Effector memory CD4-positive, alpha-beta T cell (primary cell): ENCODE measurements at regions not wholly inside any gene's neighbourhood (a gene's known extent, or its start where the extent isn't known, plus 50 kb on each side); places are given as distances from the start of the nearest gene placed in this dataset.
"Not testable (repeated sequence)": the region's sequence is repeated elsewhere in the genome, so short reads cannot be mapped to it uniquely, and the experiment has no call there.

Experiments
- DNase-seq, 3 donors: peaks; one replicate each; pipeline ENCODE4 v3.0.0-alpha.2; 2020
- H3K27ac ChIP-seq: 2 replicates; pipeline ENCODE4 v1.7.0; 2013; ENCODE audit warnings: mild to moderate bottlenecking, low read length, moderate library complexity; ENCODE audit not compliant: insufficient read depth, poor library complexity, severe bottlenecking
- H3K27me3 ChIP-seq: replicated peaks from 2 replicates; pipeline ENCODE4 v1.7.0; 2013; ENCODE audit warnings: mild to moderate bottlenecking, low read length; ENCODE audit not compliant: insufficient read depth, control insufficient read depth, poor library complexity, severe bottlenecking
- H3K36me3 ChIP-seq: 2 replicates; pipeline ENCODE4 v1.7.0; 2013; ENCODE audit warnings: mild to moderate bottlenecking, low read length, moderate library complexity; ENCODE audit not compliant: control insufficient read depth, insufficient read depth
- H3K4me1 ChIP-seq: 2 replicates; pipeline ENCODE4 v1.7.0; 2013; ENCODE audit warnings: low read length, mild to moderate bottlenecking; ENCODE audit not compliant: control insufficient read depth, insufficient read depth, poor library complexity, severe bottlenecking
- H3K4me3 ChIP-seq: 2 replicates; pipeline ENCODE4 v1.7.0; 2013; ENCODE audit warnings: low read length, low read depth, mild to moderate bottlenecking; ENCODE audit not compliant: insufficient read depth, poor library complexity, severe bottlenecking
- H3K9me3 ChIP-seq: 2 replicates; pipeline ENCODE4 v1.7.0; 2013; ENCODE audit warnings: mild to moderate bottlenecking, low read length, moderate library complexity; ENCODE audit not compliant: control insufficient read depth

- no peak for DNase-seq
- H3K27me3 ChIP-seq = no peaks in the 10 kb centered on the region
- no peaks in the 10 kb centered on the region for H3K36me3 ChIP-seq
- H3K4me1 ChIP-seq = no peaks in the 10 kb centered on the region
- H3K4me3 ChIP-seq = no peak overlapping the region
- no peaks in the 10 kb centered on the region for H3K9me3 ChIP-seq
- H3K27ac ChIP-seq = no peak overlapping the region
Measured at GRCh38 chr5:25544652-25545249, 900.0 kb upstream of the CDH10 start.

GRCh38 chr5:25540628-25541027 lies 895.9 kb upstream of the CDH10 start:
- no peak for DNase-seq
- Histone ChIP-seq H3K4me3 (no peak overlapping the region), H3K27ac (no peak overlapping the region), H3K9me3 (no peaks in the 10 kb centered on the region), H3K27me3 (no peaks in the 10 kb centered on the region), H3K4me1 (no peaks in the 10 kb centered on the region), H3K36me3 (no peaks in the 10 kb centered on the region)

GRCh38 chr5:25539536-25539935 lies 894.8 kb upstream of the CDH10 start:
- no peaks in the 10 kb centered on the region for H3K4me1 ChIP-seq
- no peaks in the 10 kb centered on the region for H3K9me3 ChIP-seq
- no peaks in the 10 kb centered on the region for H3K36me3 ChIP-seq
- H3K27me3 ChIP-seq = no peaks in the 10 kb centered on the region
- H3K27ac ChIP-seq = no peak overlapping the region
- H3K4me3 ChIP-seq = no peak overlapping the region
- no peak for DNase-seq

GRCh38 chr5:25536461-25536860 lies 891.7 kb upstream of the CDH10 start:
- H3K27ac ChIP-seq, H3K9me3 ChIP-seq, DNase-seq, H3K4me3 ChIP-seq, H3K4me1 ChIP-seq, H3K27me3 ChIP-seq, H3K36me3 ChIP-seq: not testable (repeated sequence)

- no peaks in the 10 kb centered on the region for H3K9me3 ChIP-seq
- DNase-seq = no peak
- no peaks in the 10 kb centered on the region for H3K4me1 ChIP-seq
- no peaks in the 10 kb centered on the region for H3K27me3 ChIP-seq
- no peak overlapping the region for H3K27ac ChIP-seq
- no peaks in the 10 kb centered on the region for H3K36me3 ChIP-seq
- no peak overlapping the region for H3K4me3 ChIP-seq
Measured at GRCh38 chr5:25516141-25516540, 871.4 kb upstream of the CDH10 start.

- Histone ChIP-seq H3K9me3 (no peaks in the 10 kb centered on the region), H3K4me1 (no peaks in the 10 kb centered on the region), H3K27ac (no peak overlapping the region), H3K27me3 (no peaks in the 10 kb centered on the region), H3K36me3 (no peaks in the 10 kb centered on the region), H3K4me3 (no peak overlapping the region)
- no peak for DNase-seq
Measured at GRCh38 chr5:25515525-25515924, 870.7 kb upstream of the CDH10 start.

GRCh38 chr5:25510692-25511091 lies 865.9 kb upstream of the CDH10 start:
- H3K27ac ChIP-seq = not testable (repeated sequence)

GRCh38 chr5:25508011-25508410 lies 863.2 kb upstream of the CDH10 start:
- not testable (repeated sequence) for H3K27ac ChIP-seq, DNase-seq, H3K9me3 ChIP-seq, H3K36me3 ChIP-seq, H3K4me1 ChIP-seq, H3K4me3 ChIP-seq, H3K27me3 ChIP-seq

More at GRCh38 chr5:25510692-25511091, 865.9 kb upstream of the CDH10 start:
- H3K9me3 ChIP-seq, H3K4me3 ChIP-seq, H3K36me3 ChIP-seq, H3K27me3 ChIP-seq, H3K4me1 ChIP-seq, DNase-seq: not testable (repeated sequence)

GRCh38 chr5:25500635-25501034 lies 855.9 kb upstream of the CDH10 start:
- no peaks in the 10 kb centered on the region for H3K36me3 ChIP-seq
- no peak for DNase-seq
- H3K27ac ChIP-seq = no peak overlapping the region
- no peaks in the 10 kb centered on the region for H3K4me1 ChIP-seq
- no peak overlapping the region for H3K4me3 ChIP-seq
- H3K27me3 ChIP-seq = no peaks in the 10 kb centered on the region
- no peaks in the 10 kb centered on the region for H3K9me3 ChIP-seq

GRCh38 chr5:25489834-25490538 lies 845.2 kb upstream of the CDH10 start:
- no peak for DNase-seq
- Histone ChIP-seq H3K4me3 (no peak overlapping the region), H3K9me3 (no peaks in the 10 kb centered on the region), H3K27me3 (no peaks in the 10 kb centered on the region), H3K36me3 (no peaks in the 10 kb centered on the region), H3K27ac (no peak overlapping the region), H3K4me1 (no peaks in the 10 kb centered on the region)
